OCI-LY1 (cell line): ENCODE measurements at regions not wholly inside any gene's neighbourhood (a gene's known extent, or its start where the extent isn't known, plus 50 kb on each side); places are given as distances from the start of the nearest gene placed in this dataset.

Source experiments
- H2AFZ ChIP-seq: fragments of 200-600 bp; sonication (generic), shearing (Covaris generic); 2 replicates; pipeline ENCODE4 v1.6.0; 2014; ENCODE audit warnings: antibody characterized with exemption, mild to moderate bottlenecking, low read length
- H3F3A ChIP-seq: fragments of 200-600 bp; sonication (generic), shearing (Covaris generic); 2 replicates; pipeline ENCODE4 v1.6.0; 2014; ENCODE audit warnings: mild to moderate bottlenecking, antibody characterized with exemption, low read length, moderate library complexity; ENCODE audit not compliant: insufficient read depth
- H3K27ac ChIP-seq: fragments of 200-600 bp; sonication (generic); 2 replicates; pipeline ENCODE4 v1.5.1; 2014; ENCODE audit warnings: low read length, mixed run types, mild to moderate bottlenecking, low read depth; ENCODE audit not compliant: poor library complexity, severe bottlenecking
- H3K27me3 ChIP-seq: fragments of 200-600 bp; sonication (generic); 2 replicates; pipeline ENCODE4 v1.6.0; 2014; ENCODE audit warnings: antibody characterized with exemption, mild to moderate bottlenecking, low read length, moderate library complexity; ENCODE audit not compliant: insufficient read depth
- H3K36me3 ChIP-seq: fragments of 200-600 bp; sonication (generic); 2 replicates; pipeline ENCODE4 v1.6.1; 2014; ENCODE audit warnings: mild to moderate bottlenecking, antibody characterized with exemption, low read length, moderate library complexity, mixed read lengths; ENCODE audit not compliant: insufficient read depth
- H3K4me1 ChIP-seq: fragments of 200-600 bp; sonication (generic); 2 replicates; pipeline ENCODE4 v1.5.1; 2014; ENCODE audit warnings: mild to moderate bottlenecking, low read length, moderate library complexity; ENCODE audit not compliant: insufficient read depth, severe bottlenecking
- H3K4me2 ChIP-seq: fragments of 200-600 bp; sonication (generic), shearing (Covaris generic); 2 replicates; pipeline ENCODE4 v1.6.1; 2014; ENCODE audit warnings: low read length
- H3K4me3 ChIP-seq: fragments of 200-600 bp; sonication (generic); 2 replicates; pipeline ENCODE4 v1.5.1; 2014; ENCODE audit warnings: low read length, low read depth, mild to moderate bottlenecking, mixed read lengths; ENCODE audit not compliant: poor library complexity, severe bottlenecking
- H3K79me2 ChIP-seq: fragments of 200-600 bp; shearing (Covaris generic); 2 replicates; pipeline ENCODE4 v1.6.1; 2016; ENCODE audit warnings: mixed run types, low read length, mixed read lengths; ENCODE audit not compliant: insufficient read depth
- H3K9ac ChIP-seq: fragments of 200-600 bp; sonication (generic), shearing (Covaris generic); 2 replicates; pipeline ENCODE4 v1.6.1; 2014; ENCODE audit warnings: mild to moderate bottlenecking, low read length, mixed read lengths
- H3K9me2 ChIP-seq: fragments of 200-600 bp; sonication (generic), shearing (Covaris generic); 2 replicates; pipeline ENCODE4 v1.6.1; 2014; ENCODE audit warnings: low read depth, mild to moderate bottlenecking, low read length, mixed read lengths
- H3K9me3 ChIP-seq: fragments of 200-600 bp; shearing (Covaris generic); 2 replicates; pipeline ENCODE4 v1.6.1; 2014; ENCODE audit warnings: low read length, mixed read lengths
- H4K20me1 ChIP-seq: fragments of 200-600 bp; sonication (generic), shearing (Covaris generic); 2 replicates; pipeline ENCODE4 v1.6.0; 2016; ENCODE audit warnings: mild to moderate bottlenecking, low read length; ENCODE audit not compliant: insufficient read depth
- CTCF ChIP-seq: fragments of 200-600 bp; sonication (generic), shearing (Covaris generic); IDR thresholded peaks from 2 replicates; pipeline ENCODE4 v1.5.1; 2017; ENCODE audit warnings: mild to moderate bottlenecking, antibody characterized with exemption, low read length, moderate library complexity, mixed read lengths
- EZH2 ChIP-seq: fragments of 200-600 bp; sonication (generic), shearing (Covaris generic); IDR thresholded peaks from 2 replicates; pipeline ENCODE4 v1.8.0; 2017; ENCODE audit warnings: borderline replicate concordance, mixed run types, mild to moderate bottlenecking, antibody characterized with exemption, low read length, moderate library complexity, mixed read lengths

- Histone ChIP-seq H3K27ac (no peak overlapping the region), H3K9me3 (no peaks in the 10 kb centered on the region), H3K79me2 (no peaks in the 10 kb centered on the region), H3K9me2 (no peaks in the 10 kb centered on the region), H4K20me1 (no peaks in the 10 kb centered on the region), H3K27me3 (no peaks in the 10 kb centered on the region), H3K36me3 (no peaks in the 10 kb centered on the region), H3K4me3 (no peak overlapping the region), H3K4me2 (no peak overlapping the region), H3F3A (no peaks in the 10 kb centered on the region), H3K9ac (no peak overlapping the region), H3K4me1 (no peaks in the 10 kb centered on the region), H2AFZ (no peak overlapping the region)
- TF ChIP-seq EZH2 (no peak), CTCF (no peak)
Observed at GRCh38 chr3:137906985-137907649, 102.8 kb upstream of the CLDN18 start.

- H3K9me3 ChIP-seq: no peaks in the 10 kb centered on the region
- no peak overlapping the region for H3K27ac ChIP-seq
- no peak overlapping the region for H3K4me3 ChIP-seq
- H3K27me3 ChIP-seq: no peaks in the 10 kb centered on the region
- H3F3A ChIP-seq: no peaks in the 10 kb centered on the region
- no peaks in the 10 kb centered on the region for H3K4me1 ChIP-seq
- H2AFZ ChIP-seq: no peak overlapping the region
- H3K9ac ChIP-seq: no peak overlapping the region
- no peak overlapping the region for H3K4me2 ChIP-seq
- H3K9me2 ChIP-seq: no peaks in the 10 kb centered on the region
- H3K79me2 ChIP-seq: no peaks in the 10 kb centered on the region
- no peak for TF ChIP-seq CTCF
- TF ChIP-seq EZH2: no peak
- no peaks in the 10 kb centered on the region for H3K36me3 ChIP-seq
- H4K20me1 ChIP-seq: no peaks in the 10 kb centered on the region
Observed at GRCh38 chr3:137924628-137925027, 85.3 kb upstream of the CLDN18 start.

GRCh38 chr3:137925080-137925479 is 84.9 kb upstream of the CLDN18 start:
- Histone ChIP-seq H3K4me2 (no peak overlapping the region), H3K79me2 (no peaks in the 10 kb centered on the region), H3K27me3 (no peaks in the 10 kb centered on the region), H3K27ac (no peak overlapping the region), H3K9me3 (no peaks in the 10 kb centered on the region), H3K36me3 (no peaks in the 10 kb centered on the region), H3F3A (no peaks in the 10 kb centered on the region), H2AFZ (no peak overlapping the region), H3K9ac (no peak overlapping the region), H3K4me3 (no peak overlapping the region), H4K20me1 (no peaks in the 10 kb centered on the region), H3K9me2 (no peaks in the 10 kb centered on the region), H3K4me1 (no peaks in the 10 kb centered on the region)
- TF ChIP-seq EZH2: no peak
- no peak for TF ChIP-seq CTCF
